ENCODE measurements at regions not wholly inside any gene's neighbourhood (a gene's known extent, or its start where the extent isn't known, plus 50 kb on each side); places are given as distances from the start of the nearest gene placed in this dataset.

- no peak for TF ChIP-seq CTCF (conservative IDR thresholded peaks at IDR 0.05; ENCODE audit: low read depth in 2 of 2)
- TF ChIP-seq, protein P1, sequence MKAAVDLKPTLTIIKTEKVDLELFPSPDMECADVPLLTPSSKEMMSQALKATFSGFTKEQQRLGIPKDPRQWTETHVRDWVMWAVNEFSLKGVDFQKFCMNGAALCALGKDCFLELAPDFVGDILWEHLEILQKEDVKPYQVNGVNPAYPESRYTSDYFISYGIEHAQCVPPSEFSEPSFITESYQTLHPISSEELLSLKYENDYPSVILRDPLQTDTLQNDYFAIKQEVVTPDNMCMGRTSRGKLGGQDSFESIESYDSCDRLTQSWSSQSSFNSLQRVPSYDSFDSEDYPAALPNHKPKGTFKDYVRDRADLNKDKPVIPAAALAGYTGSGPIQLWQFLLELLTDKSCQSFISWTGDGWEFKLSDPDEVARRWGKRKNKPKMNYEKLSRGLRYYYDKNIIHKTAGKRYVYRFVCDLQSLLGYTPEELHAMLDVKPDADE (IDR thresholded peaks at IDR 0.05) = peak; percentile 53
- no peak for TF ChIP-seq CREB1 (CRISPR knock-in tag; IDR thresholded peaks at IDR 0.05; ENCODE audit: low read depth)
- TF ChIP-seq, protein P2, sequence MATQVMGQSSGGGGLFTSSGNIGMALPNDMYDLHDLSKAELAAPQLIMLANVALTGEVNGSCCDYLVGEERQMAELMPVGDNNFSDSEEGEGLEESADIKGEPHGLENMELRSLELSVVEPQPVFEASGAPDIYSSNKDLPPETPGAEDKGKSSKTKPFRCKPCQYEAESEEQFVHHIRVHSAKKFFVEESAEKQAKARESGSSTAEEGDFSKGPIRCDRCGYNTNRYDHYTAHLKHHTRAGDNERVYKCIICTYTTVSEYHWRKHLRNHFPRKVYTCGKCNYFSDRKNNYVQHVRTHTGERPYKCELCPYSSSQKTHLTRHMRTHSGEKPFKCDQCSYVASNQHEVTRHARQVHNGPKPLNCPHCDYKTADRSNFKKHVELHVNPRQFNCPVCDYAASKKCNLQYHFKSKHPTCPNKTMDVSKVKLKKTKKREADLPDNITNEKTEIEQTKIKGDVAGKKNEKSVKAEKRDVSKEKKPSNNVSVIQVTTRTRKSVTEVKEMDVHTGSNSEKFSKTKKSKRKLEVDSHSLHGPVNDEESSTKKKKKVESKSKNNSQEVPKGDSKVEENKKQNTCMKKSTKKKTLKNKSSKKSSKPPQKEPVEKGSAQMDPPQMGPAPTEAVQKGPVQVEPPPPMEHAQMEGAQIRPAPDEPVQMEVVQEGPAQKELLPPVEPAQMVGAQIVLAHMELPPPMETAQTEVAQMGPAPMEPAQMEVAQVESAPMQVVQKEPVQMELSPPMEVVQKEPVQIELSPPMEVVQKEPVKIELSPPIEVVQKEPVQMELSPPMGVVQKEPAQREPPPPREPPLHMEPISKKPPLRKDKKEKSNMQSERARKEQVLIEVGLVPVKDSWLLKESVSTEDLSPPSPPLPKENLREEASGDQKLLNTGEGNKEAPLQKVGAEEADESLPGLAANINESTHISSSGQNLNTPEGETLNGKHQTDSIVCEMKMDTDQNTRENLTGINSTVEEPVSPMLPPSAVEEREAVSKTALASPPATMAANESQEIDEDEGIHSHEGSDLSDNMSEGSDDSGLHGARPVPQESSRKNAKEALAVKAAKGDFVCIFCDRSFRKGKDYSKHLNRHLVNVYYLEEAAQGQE (IDR thresholded peaks at IDR 0.05; ENCODE audit: unreplicated experiment) = no peak
- no peak for TF ChIP-seq POLR2AphosphoS5 (IDR thresholded peaks at IDR 0.05; ENCODE audit: low read depth)
- TF ChIP-seq EZH2 (IDR thresholded peaks at IDR 0.05; ENCODE audit: low read depth, unreplicated experiment) = no peak
- no peak for TF ChIP-seq JUNB (IDR thresholded peaks at IDR 0.05; ENCODE audit: unreplicated experiment)
- no peak for TF ChIP-seq EZH2phosphoT487 (IDR thresholded peaks at IDR 0.05; ENCODE audit: unreplicated experiment)
- TF ChIP-seq ZNF331 (CRISPR knock-in tag; IDR thresholded peaks at IDR 0.05; ENCODE audit: low read depth) = no peak
- no peak for TF ChIP-seq ZNF114 (CRISPR knock-in tag; IDR thresholded peaks at IDR 0.05)
- TF ChIP-seq NANOG (IDR thresholded peaks at IDR 0.05; ENCODE audit: borderline replicate concordance) = peak; percentile 66
- no peak for TF ChIP-seq STAT1 (IDR thresholded peaks at IDR 0.05; ENCODE audit: unreplicated experiment)
Observed at GRCh38 chr12:14244876-14245669, 120.4 kb upstream of the ATF7IP start.

Data from GM23338 (cell line).